ACC112 (cell line): ENCODE measurements at regions not wholly inside any gene's neighbourhood (a gene's known extent, or its start where the extent isn't known, plus 50 kb on each side); places are given as distances from the start of the nearest gene placed in this dataset.

Experiments
- H2AFZ ChIP-seq: fragments of 200-600 bp; sonication (generic); one replicate; pipeline ENCODE4 v1.6.0; 2017; ENCODE audit warnings: antibody characterized with exemption, low read length; ENCODE audit not compliant: unreplicated experiment
- H3K27ac ChIP-seq: fragments of 200-600 bp; sonication (generic); 2 replicates; pipeline ENCODE4 v1.5.1; 2014; ENCODE audit warnings: low read depth, mild to moderate bottlenecking, antibody characterized with exemption, low read length, moderate library complexity
- H3K27me3 ChIP-seq: fragments of 200-600 bp; sonication (generic); 2 replicates; pipeline ENCODE4 v1.6.1; 2014; ENCODE audit warnings: mild to moderate bottlenecking, antibody characterized with exemption, low read length, moderate library complexity, mixed read lengths; ENCODE audit not compliant: insufficient read depth
- H3K36me3 ChIP-seq: fragments of 200-600 bp; sonication (generic); 2 replicates; pipeline ENCODE4 v1.6.1; 2016; ENCODE audit warnings: mild to moderate bottlenecking, antibody characterized with exemption, low read length, moderate library complexity, mixed read lengths; ENCODE audit not compliant: insufficient read depth
- H3K4me1 ChIP-seq: fragments of 200-600 bp; sonication (generic); one replicate; pipeline ENCODE4 v1.6.1; 2016; ENCODE audit warnings: low read length, mixed read lengths; ENCODE audit not compliant: insufficient read depth, unreplicated experiment, control insufficient read depth
- H3K4me3 ChIP-seq: fragments of 200-600 bp; sonication (generic); 2 replicates; pipeline ENCODE4 v1.5.1; 2014; ENCODE audit warnings: mild to moderate bottlenecking, low read depth, low read length
- H3K79me2 ChIP-seq: fragments of 200-600 bp; sonication (generic); one replicate; pipeline ENCODE4 v1.6.0; 2016; ENCODE audit warnings: low read length; ENCODE audit not compliant: control insufficient read depth, unreplicated experiment, insufficient read depth

DNA sequence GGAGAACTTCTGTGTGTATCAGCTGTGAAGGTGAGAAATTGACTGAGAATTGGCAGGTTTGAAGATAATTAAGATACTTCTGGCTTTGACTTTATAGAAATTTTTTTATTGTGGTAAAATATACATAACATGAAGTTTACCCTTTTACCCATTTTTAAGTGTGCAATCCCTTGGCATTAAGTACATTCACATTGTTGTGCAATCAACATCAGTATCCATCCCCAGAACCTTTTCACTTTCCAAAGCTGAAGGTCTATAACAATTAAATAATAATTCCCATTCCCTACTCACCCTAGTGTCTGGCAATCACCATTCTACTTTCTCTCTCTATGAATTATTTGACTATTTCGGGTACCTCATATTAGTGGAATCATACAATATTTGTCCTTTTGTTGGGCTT is 69.9 kb downstream of the ACTBL2 start:
- Histone ChIP-seq H3K27me3 (no peaks in the 10 kb centered on the region), H3K4me1 (peaks cover 28% of the 10 kb centered on the region), H3K36me3 (no peaks in the 10 kb centered on the region), H3K4me3 (no peak overlapping the region), H3K79me2 (no peaks in the 10 kb centered on the region), H2AFZ (no peak overlapping the region), H3K27ac (peak overlapping the region; percentile 38)

DNA sequence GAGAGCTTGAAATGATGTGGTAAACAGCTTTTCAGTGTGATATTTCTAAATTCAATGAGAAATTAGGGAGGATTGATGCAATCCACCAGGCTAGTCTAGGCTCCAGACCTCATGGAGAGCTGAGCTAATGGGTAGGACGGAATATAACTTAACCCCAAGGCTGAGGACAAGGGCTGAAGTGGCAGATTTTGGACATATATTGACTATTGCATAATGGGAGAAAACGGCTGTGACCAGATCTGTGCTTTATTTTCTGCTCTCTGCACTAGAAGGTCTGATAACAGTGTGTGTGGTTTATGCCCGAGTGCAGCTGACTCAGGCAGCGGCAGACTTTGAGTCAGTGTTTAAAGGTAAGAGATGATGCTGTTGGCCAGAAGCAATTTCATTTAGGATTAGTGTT is 70.6 kb downstream of the ACTBL2 start:
- Histone ChIP-seq H3K27me3 (no peaks in the 10 kb centered on the region), H3K4me3 (no peak overlapping the region), H3K79me2 (no peaks in the 10 kb centered on the region), H3K27ac (peak overlapping the region; percentile 38), H3K36me3 (no peaks in the 10 kb centered on the region), H2AFZ (peak overlapping the region; percentile 61), H3K4me1 (peaks cover 28% of the 10 kb centered on the region)

DNA sequence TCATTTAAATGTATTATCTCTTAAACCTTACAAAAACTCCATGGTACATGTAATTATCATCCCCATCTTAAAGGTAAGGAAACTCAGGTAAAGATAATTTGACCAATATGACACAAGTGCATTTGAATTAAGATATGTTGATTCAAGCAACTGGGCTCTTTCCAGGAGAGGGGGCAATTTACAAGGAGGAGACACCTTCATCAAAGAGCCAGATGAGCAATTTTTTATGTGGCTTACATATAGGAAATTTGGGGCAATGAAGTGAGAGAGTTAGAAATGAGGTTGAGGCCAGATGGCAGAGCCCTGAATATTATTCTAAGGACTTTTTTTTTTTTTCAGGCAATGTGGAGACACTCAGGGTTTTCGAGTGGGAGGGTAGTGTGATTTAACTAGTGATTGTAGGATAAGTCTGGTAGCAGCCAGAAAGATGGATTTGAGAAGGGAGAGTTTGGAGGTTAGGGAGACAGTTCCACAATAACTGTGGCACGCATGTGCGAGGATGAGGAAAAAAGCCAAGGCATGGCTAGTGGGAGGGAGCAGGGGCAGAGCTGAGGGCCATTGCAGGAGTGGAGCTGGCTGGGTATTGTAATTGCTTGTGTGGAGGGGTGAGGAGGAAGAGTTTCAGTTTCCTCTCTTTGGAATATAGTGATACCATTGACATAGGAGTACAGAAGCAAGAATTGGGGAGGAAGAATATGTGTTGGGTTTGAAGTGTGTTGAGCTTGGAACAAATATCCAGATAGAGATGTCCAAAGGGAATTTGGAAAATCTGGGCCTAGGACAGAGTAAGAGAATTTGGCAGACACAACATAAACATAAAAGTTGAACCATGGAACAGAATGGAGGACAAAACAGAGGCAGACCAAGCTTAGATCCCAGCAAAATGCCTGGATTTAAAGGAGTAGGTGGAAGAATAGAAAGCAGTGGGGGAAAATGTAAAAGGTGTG is 72.0 kb downstream of the ACTBL2 start:
- H3K36me3 ChIP-seq, result no peaks in the 10 kb centered on the region
- H3K4me3 ChIP-seq, result no peak overlapping the region
- H3K79me2 ChIP-seq, result no peaks in the 10 kb centered on the region
- H3K27me3 ChIP-seq, result no peaks in the 10 kb centered on the region
- H3K27ac ChIP-seq, result no peak overlapping the region
- H3K4me1 ChIP-seq, result peaks cover 28% of the 10 kb centered on the region
- H2AFZ ChIP-seq, result no peak overlapping the region

DNA sequence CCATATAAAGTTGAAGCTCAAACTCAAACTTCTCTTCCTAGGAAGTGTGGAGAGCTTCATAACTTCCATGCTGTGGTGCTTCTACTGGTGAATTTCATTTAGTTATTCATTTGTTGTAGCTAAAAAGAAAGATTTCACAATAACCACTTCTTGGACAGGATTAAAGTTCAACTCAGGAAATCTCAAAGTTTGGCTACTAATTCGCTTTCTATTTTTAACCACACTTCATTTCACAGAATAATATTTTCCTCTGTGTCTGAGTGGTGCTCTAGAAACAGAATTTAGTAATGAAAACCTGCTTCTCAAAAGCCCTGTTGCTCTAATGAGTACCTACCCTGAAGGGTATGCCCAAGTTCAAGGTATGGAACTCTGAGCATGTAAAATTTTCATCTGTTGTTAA is 73.9 kb downstream of the ACTBL2 start:
- Histone ChIP-seq H3K27me3 (no peaks in the 10 kb centered on the region), H3K27ac (no peak overlapping the region; the same call in 1 of the 2 replicates), H2AFZ (peak overlapping the region; percentile 20), H3K36me3 (no peaks in the 10 kb centered on the region), H3K4me1 (peaks cover 28% of the 10 kb centered on the region), H3K79me2 (no peaks in the 10 kb centered on the region), H3K4me3 (no peak overlapping the region)

DNA sequence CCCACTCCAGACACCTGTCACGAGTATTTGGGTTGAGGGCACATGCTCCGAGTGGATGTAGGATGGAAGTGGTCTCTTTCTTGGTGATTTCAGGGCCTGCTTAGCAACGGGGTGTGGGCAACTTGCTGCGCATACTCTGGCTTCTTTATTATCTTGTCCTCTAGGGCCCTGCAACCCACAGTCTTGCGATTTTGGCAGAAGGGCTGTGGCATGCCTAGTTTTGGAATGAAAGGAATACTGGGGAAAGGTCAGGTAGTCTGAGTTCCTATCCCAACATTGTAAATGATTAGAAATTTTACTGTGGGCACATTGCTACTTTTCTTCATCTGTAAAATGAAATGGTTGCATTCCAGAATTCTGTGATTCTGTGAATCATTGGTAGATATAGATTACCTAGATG is 74.3 kb downstream of the ACTBL2 start:
- Histone ChIP-seq H3K27ac (no peak overlapping the region), H3K36me3 (no peaks in the 10 kb centered on the region), H3K4me1 (peaks cover 28% of the 10 kb centered on the region), H3K4me3 (no peak overlapping the region), H2AFZ (peak overlapping the region; percentile 20), H3K27me3 (no peaks in the 10 kb centered on the region), H3K79me2 (no peaks in the 10 kb centered on the region)

DNA sequence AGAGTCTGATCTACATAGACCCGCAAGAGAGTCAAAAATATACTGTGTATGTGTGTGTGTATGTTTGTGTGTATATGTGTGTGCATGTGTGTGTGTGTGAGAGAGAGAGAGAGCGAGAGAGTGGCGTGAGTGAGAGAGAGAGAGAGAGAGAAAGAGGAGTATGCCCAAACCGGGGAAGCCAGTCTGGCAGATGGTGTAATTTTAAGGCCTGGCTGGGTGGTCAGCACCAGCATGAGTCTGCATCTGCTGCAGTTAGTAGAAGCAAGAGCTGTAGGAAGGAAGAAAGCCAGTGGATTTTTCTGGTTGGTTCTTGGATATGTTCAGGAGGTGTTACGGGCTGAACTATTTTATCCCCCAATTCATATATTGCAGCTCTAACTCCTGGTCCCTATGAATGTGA is 75.2 kb downstream of the ACTBL2 start:
- peaks cover 20% of the 10 kb centered on the region for H3K4me1 ChIP-seq
- no peaks in the 10 kb centered on the region for H3K27me3 ChIP-seq

DNA sequence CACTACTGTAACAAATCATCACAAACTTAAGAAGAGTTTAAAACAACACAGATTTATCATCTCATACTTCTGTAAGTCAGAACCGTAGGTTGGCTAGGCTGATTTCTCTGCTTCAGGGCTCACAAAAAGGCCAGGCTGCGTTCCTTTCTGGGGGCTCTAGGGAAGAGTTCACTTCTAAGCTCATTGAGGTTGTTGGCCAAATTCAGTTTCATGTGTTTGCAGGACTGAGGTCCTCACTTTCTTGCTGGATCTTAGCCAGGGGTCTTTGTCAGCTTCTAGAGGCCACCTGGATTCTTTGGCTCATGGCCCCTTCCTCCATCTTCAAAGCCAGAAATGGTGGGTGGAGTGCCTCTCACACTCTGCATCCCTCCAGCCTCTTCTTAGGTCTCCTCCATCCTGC is 76.0 kb downstream of the ACTBL2 start:
- Histone ChIP-seq H3K4me1 (peaks cover 12% of the 10 kb centered on the region), H3K4me3 (no peak overlapping the region), H3K36me3 (no peaks in the 10 kb centered on the region), H2AFZ (no peak overlapping the region), H3K27ac (no peak overlapping the region), H3K27me3 (no peaks in the 10 kb centered on the region), H3K79me2 (no peaks in the 10 kb centered on the region)

More for the DNA sequence above, 75.2 kb downstream of the ACTBL2 start:
- Histone ChIP-seq H3K27ac (no peak overlapping the region), H3K4me3 (no peak overlapping the region), H2AFZ (no peak overlapping the region), H3K36me3 (no peaks in the 10 kb centered on the region), H3K79me2 (no peaks in the 10 kb centered on the region)

DNA sequence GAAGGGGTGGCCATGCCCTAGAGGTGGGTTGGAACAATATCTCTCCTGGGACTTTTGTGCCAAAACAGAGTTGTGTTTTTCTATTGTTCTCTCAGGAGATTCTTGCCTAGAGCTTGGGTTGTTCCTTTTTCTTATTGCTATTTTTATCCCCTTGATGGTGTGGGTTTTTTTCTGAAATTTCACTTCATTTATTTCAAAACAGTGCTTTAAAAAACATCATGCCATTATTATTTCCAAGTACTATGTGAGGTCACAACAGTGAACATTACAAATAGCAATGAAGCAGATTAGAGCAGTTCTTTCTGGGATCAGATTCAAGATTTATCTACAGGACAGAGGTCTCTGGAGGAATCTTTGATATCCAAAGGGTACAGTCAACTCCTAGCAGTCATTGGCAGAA is 76.6 kb downstream of the ACTBL2 start:
- Histone ChIP-seq H3K27me3 (no peaks in the 10 kb centered on the region), H3K4me1 (peaks cover 10% of the 10 kb centered on the region), H3K36me3 (no peaks in the 10 kb centered on the region), H3K4me3 (no peak overlapping the region), H2AFZ (no peak overlapping the region), H3K79me2 (no peaks in the 10 kb centered on the region), H3K27ac (no peak overlapping the region)

DNA sequence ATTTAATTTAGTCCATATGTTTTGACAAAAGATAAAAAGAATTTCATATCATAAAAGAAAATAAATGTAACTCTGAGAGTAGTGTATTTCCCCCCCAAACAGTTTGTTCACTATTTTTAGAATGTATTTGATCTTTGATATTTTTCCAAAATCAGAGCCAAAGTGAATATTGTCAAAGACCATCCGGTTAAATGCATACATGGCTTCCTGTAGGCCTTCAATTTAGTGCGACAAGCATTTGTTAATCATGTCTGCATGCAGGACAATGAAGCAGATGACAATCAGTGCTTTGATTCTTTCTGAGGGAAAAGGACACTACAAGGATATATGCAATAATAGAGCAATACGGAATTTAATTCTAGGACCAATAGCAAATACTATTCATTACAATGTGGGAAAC is 79.8 kb downstream of the ACTBL2 start:
- H3K79me2 ChIP-seq, result no peaks in the 10 kb centered on the region
- no peaks in the 10 kb centered on the region for H3K4me1 ChIP-seq
- H3K36me3 ChIP-seq, result no peaks in the 10 kb centered on the region
- H3K27me3 ChIP-seq, result no peaks in the 10 kb centered on the region
- no peak overlapping the region for H3K4me3 ChIP-seq
- no peak overlapping the region for H3K27ac ChIP-seq
- no peak overlapping the region for H2AFZ ChIP-seq

DNA sequence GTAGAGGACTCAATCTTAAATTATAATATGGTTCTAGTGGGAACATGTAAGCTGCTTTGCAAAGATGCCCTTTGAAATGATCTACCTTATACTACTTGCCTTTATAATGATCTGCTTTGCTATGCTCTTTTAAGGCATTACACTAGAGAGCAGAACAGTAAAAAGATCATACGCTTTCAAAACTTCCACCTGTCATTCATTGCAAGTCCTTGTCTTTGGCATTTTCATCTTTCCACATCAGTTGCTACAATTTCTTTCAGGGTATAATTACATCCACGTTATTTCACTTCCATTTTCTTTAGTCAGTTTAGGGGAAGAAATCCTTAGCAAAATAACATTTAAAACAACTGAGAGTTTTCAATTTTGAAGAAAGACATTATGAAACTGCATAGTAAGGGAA is 80.3 kb downstream of the ACTBL2 start:
- Histone ChIP-seq H3K27me3 (no peaks in the 10 kb centered on the region), H2AFZ (no peak overlapping the region), H3K4me3 (no peak overlapping the region), H3K36me3 (no peaks in the 10 kb centered on the region), H3K4me1 (no peaks in the 10 kb centered on the region), H3K27ac (no peak overlapping the region), H3K79me2 (no peaks in the 10 kb centered on the region)

DNA sequence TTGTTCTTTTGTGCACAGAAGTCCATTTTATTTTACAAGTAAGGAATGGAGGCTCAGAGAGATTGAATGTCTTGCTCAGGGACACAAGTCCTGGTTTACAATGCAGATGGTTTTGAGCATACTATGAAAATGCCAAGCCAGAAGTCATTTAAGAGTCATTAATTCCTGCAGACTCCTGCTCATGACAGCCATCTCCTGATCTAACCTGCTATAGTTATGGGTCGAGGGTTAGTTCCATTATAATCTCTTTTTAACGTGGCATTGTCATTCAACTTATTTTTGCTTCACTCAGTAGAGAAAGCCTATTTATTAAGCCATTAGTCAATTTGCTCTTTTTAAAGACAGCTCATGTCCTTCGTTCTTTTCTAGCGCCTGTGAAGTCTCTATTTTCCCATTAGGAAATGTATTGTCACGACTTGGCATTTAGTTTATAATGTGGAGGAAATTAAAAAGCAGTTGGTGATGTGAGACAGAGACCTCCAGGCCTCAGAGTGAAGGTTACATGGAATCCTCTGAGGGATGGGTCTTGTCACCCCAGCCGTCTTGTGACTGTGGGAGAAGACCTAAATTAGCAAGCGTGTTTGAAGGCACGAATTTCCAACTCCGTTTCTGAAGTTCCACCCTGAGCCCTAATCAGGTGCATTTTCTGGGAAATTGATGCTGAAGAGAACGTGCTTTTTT is 84.1 kb downstream of the ACTBL2 start:
- no peak overlapping the region for H3K27ac ChIP-seq
- H3K36me3 ChIP-seq, result no peaks in the 10 kb centered on the region
- H2AFZ ChIP-seq, result no peak overlapping the region
- no peaks in the 10 kb centered on the region for H3K79me2 ChIP-seq
- no peak overlapping the region for H3K4me3 ChIP-seq
- no peaks in the 10 kb centered on the region for H3K4me1 ChIP-seq
- H3K27me3 ChIP-seq, result no peaks in the 10 kb centered on the region
